H1 (cell line): ENCODE measurements at regions not wholly inside any gene's neighbourhood (a gene's known extent, or its start where the extent isn't known, plus 50 kb on each side); places are given as distances from the start of the nearest gene placed in this dataset.

ENCODE experiments used
- EP300 ChIP-seq, 2 experiments: IDR thresholded peaks; 1 replicate in 1 of 2; 2 replicates in 1 of 2; pipeline ENCODE4 v1.6.1; 2011 to 2012; ENCODE audit warnings: low read depth in 2 of 2, low read length in 2 of 2, mild to moderate bottlenecking in 2 of 2, borderline replicate concordance in 1 of 2, inconsistent platforms in 1 of 2, moderate library complexity in 1 of 2
- SIN3A ChIP-seq, 2 experiments: IDR thresholded peaks in 1 of 2; conservative IDR thresholded peaks in 1 of 2; 2 replicates each; pipeline ENCODE4 v1.6.1; 2011 to 2012; ENCODE audit warnings: low read length in 2 of 2, improper control_type of control experiment in 1 of 2, low read depth in 1 of 2, mild to moderate bottlenecking in 1 of 2

GRCh38 chr14:83004456-83005006, 1470.9 kb upstream of the SEL1L start (continued):
- TF ChIP-seq SIN3A (conservative IDR thresholded peaks at IDR 0.05 in 1 of 2, IDR thresholded peaks at IDR 0.05 in 1 of 2; ENCODE audit: low read depth in 1 of 2, low read length in 2 of 2) (no peak), EP300 (IDR thresholded peaks at IDR 0.05; ENCODE audit: borderline replicate concordance in 1 of 2, low read depth in 2 of 2, low read length in 2 of 2) (no peak)
